PC-3 (cell line): ENCODE measurements at regions not wholly inside any gene's neighbourhood (a gene's known extent, or its start where the extent isn't known, plus 50 kb on each side); places are given as distances from the start of the nearest gene placed in this dataset.

Source experiments
- ATAC-seq: fragments of 200-7000 bp; cut with Tn5 transposase; 2 replicates; pipeline ENCODE4 v1.9.1; 2020; ENCODE audit warnings: mild to moderate bottlenecking, moderate library complexity
- BruUV-seq: library from RNA; stranded (reverse); fragments of 400-500 nt; replicated peaks from 2 replicates; lab custom pipeline; 2021; lab: Mats Ljungman, UMichigan
- CTCF ChIA-PET: fragments of 300-600 bp; sonication (Branson Sonifier 250); formaldehyde crosslinking; loops from one replicate; lab custom pipeline; 2022; ENCODE audit warnings: antibody characterized with exemption; lab: Charles Lee
- POLR2A ChIA-PET: fragments of 300-600 bp; sonication (Branson Sonifier 250); formaldehyde crosslinking; loops from one replicate; lab custom pipeline; 2022; ENCODE audit warnings: antibody characterized with exemption; ENCODE audit not compliant: unreplicated experiment; lab: Charles Lee
- DNase-seq: peaks from one replicate; pipeline ENCODE4 v3.0.0-alpha.2; 2015
- H2AFZ ChIP-seq: fragments of 300-600 bp; sonication (generic); 2 replicates; pipeline ENCODE4 v1.6.0; 2016; ENCODE audit warnings: antibody characterized with exemption, low read length
- H3F3A ChIP-seq: fragments of 300-600 bp; sonication (generic); one replicate; pipeline ENCODE4 v1.6.0; 2017; ENCODE audit warnings: antibody characterized with exemption, low read length, control low read depth, mild to moderate bottlenecking; ENCODE audit not compliant: unreplicated experiment
- H3K27ac ChIP-seq: fragments of 300-600 bp; sonication (generic); 2 replicates; pipeline ENCODE4 v1.5.1; 2016; ENCODE audit warnings: mild to moderate bottlenecking, low read length
- H3K27me3 ChIP-seq: fragments of 300-600 bp; sonication (generic); 2 replicates; pipeline ENCODE4 v1.6.1; 2016; ENCODE audit warnings: low read length, mixed read lengths
- H3K36me3 ChIP-seq: fragments of 300-600 bp; sonication (generic); 2 replicates; pipeline ENCODE4 v1.6.1; 2016; ENCODE audit warnings: low read depth, mixed run types, low read length, mixed read lengths
- H3K4me1 ChIP-seq: fragments of 300-600 bp; sonication (generic); 2 replicates; pipeline ENCODE4 v1.5.1; 2016; ENCODE audit warnings: low read length; ENCODE audit not compliant: insufficient read depth
- H3K4me2 ChIP-seq: fragments of 300-600 bp; sonication (generic); 2 replicates; pipeline ENCODE4 v1.6.0; 2016; ENCODE audit warnings: low read length
- H3K4me3 ChIP-seq: fragments of 300-600 bp; sonication (generic); 2 replicates; pipeline ENCODE4 v1.5.1; 2016; ENCODE audit warnings: mild to moderate bottlenecking, low read length, mixed read lengths
- H3K79me2 ChIP-seq: fragments of 300-600 bp; sonication (generic); 2 replicates; pipeline ENCODE4 v1.6.1; 2017; ENCODE audit warnings: low read length, mixed read lengths
- H3K9ac ChIP-seq: fragments of 300-600 bp; sonication (generic); 2 replicates; pipeline ENCODE4 v1.6.0; 2016; ENCODE audit warnings: mild to moderate bottlenecking, low read length
- H3K9me2 ChIP-seq: fragments of 300-600 bp; sonication (generic); replicated peaks from 2 replicates; pipeline ENCODE4 v1.6.1; 2016; ENCODE audit warnings: mixed run types, low read length, mixed read lengths
- H3K9me3 ChIP-seq: fragments of 300-600 bp; sonication (generic); 2 replicates; pipeline ENCODE4 v1.6.1; 2016; ENCODE audit warnings: low read length, mixed read lengths
- H4K20me1 ChIP-seq: fragments of 300-600 bp; sonication (generic); 2 replicates; pipeline ENCODE4 v1.6.1; 2016; ENCODE audit warnings: low read length, mixed read lengths
- EZH2 ChIP-seq: fragments of 300-600 bp; sonication (generic); IDR thresholded peaks from one replicate; pipeline ENCODE4 v1.6.1; 2017; ENCODE audit warnings: antibody characterized with exemption, mild to moderate bottlenecking, low read length; ENCODE audit not compliant: unreplicated experiment
- EZH2phosphoT487 ChIP-seq: fragments of 300-600 bp; sonication (generic); IDR thresholded peaks from 2 replicates; pipeline ENCODE4 v1.6.1; 2018; ENCODE audit warnings: mild to moderate bottlenecking, antibody characterized with exemption, low read length, borderline replicate concordance
- intact Hi-C: fragments of 100-400 bp; cut with micrococcal nuclease; formaldehyde crosslinking; loops from 2 replicates; pipeline ENCODE4 v1.9.0; 2023
- TF ChIP-seq, protein P1 (sequence below): fragments of 300-600 bp; sonication (generic); conservative IDR thresholded peaks from 2 replicates; pipeline ENCODE4 v1.5.1; 2017; ENCODE audit warnings: antibody characterized with exemption, low read depth, mild to moderate bottlenecking, low read length

DNA sequence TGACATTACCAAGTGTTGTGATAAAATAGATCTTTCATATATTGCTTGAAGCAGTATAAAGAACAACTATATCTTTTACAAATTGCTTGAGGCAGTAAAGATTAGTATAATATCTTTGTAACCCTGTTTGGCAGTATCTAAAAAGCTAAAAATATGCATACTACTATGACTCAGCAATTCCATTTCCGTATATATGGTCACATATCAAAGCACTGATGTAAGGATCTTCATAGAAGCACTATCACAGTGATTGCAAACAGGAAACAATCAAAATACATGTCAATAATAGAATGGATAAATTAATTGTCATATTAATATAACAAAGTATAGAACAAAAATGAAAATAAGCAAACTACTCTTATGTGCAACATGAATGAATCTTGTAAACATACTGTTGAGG lies 158.4 kb upstream of the IGF1 start:
- Histone ChIP-seq H3K9me2 (no peaks in the 10 kb centered on the region), H3K9me3 (peaks cover 8% of the 10 kb centered on the region), H3K27ac (no peak overlapping the region), H3K9ac (no peak overlapping the region), H3K27me3 (no peaks in the 10 kb centered on the region), H4K20me1 (no peaks in the 10 kb centered on the region), H3K36me3 (no peaks in the 10 kb centered on the region), H3K4me3 (no peak overlapping the region), H3K4me2 (no peak overlapping the region), H3K4me1 (no peaks in the 10 kb centered on the region), H3K79me2 (no peaks in the 10 kb centered on the region), H2AFZ (no peak overlapping the region), H3F3A (no peaks in the 10 kb centered on the region)
- CTCF ChIA-PET, result no interaction called here
- ATAC-seq (no peak), DNase-seq (no peak)
- POLR2A ChIA-PET, result no interaction called here
- BruUV-seq, result no TSS peak
- TF ChIP-seq, protein P1, sequence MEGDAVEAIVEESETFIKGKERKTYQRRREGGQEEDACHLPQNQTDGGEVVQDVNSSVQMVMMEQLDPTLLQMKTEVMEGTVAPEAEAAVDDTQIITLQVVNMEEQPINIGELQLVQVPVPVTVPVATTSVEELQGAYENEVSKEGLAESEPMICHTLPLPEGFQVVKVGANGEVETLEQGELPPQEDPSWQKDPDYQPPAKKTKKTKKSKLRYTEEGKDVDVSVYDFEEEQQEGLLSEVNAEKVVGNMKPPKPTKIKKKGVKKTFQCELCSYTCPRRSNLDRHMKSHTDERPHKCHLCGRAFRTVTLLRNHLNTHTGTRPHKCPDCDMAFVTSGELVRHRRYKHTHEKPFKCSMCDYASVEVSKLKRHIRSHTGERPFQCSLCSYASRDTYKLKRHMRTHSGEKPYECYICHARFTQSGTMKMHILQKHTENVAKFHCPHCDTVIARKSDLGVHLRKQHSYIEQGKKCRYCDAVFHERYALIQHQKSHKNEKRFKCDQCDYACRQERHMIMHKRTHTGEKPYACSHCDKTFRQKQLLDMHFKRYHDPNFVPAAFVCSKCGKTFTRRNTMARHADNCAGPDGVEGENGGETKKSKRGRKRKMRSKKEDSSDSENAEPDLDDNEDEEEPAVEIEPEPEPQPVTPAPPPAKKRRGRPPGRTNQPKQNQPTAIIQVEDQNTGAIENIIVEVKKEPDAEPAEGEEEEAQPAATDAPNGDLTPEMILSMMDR, result no peak
- no peak for TF ChIP-seq EZH2
- no peak for TF ChIP-seq EZH2phosphoT487
- intact Hi-C loops, result no loop called here

DNA sequence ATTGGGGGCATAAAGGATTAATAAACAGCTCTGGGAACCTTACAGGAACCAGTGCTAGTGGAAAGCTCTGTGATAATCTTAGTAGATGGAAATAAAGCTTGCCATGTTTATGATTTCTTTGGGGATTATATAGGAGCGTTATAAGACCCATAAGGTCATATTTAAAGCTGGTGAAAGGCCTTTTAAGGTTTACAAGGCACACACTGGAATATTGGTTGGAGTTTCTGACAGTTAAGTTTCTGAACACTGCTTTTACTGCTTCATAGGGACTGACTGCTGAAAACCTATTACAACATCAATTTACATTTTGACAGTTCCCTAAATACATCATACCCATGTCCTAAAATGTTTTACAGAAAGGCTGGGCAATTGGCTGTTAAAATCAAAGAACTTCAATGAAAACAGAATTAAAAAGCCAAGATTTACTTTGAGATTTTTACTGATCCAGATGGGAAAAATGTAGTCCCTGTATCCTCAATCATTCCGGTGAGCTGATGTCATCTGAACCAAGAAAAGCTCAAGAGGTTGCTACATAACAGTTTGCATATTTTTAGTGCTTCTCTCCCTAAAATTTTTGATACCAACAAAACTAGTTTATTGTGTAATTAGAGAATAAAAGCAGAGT lies 153.7 kb upstream of the IGF1 start:
- Histone ChIP-seq H3K9ac (no peak overlapping the region), H3K4me2 (no peak overlapping the region), H3K79me2 (no peaks in the 10 kb centered on the region), H3K27me3 (no peaks in the 10 kb centered on the region), H3K36me3 (no peaks in the 10 kb centered on the region), H2AFZ (no peak overlapping the region), H3K4me1 (no peaks in the 10 kb centered on the region), H4K20me1 (no peaks in the 10 kb centered on the region), H3K9me3 (peaks cover 22% of the 10 kb centered on the region), H3F3A (no peaks in the 10 kb centered on the region), H3K9me2 (no peaks in the 10 kb centered on the region), H3K27ac (no peak overlapping the region), H3K4me3 (no peak overlapping the region)
- DNase-seq, result no peak
- POLR2A ChIA-PET, result no interaction called here
- CTCF ChIA-PET, result no interaction called here
- TF ChIP-seq EZH2, result no peak
- no peak for TF ChIP-seq EZH2phosphoT487
- TF ChIP-seq, protein P1, result no peak
- intact Hi-C loops, result no loop called here
- ATAC-seq, result no peak
- BruUV-seq, result no TSS peak

DNA sequence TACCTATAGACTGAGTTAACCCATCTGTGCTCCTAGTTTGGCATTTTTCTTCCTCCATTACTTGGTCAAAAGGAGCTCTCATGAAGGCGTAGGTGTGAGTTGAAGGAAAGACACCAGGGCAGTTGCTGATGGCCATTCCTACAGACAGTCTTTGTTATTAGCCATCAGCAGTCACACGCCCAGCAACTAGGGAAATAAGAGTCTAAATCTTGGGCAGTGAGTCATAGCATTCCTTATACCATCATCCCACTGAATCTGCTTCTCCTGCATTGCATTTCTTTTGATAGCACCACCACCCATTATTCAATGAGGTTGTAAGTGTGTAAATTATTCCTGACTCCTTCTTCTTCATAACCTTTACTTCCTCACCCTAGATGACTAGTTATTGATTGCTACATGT lies 150.9 kb upstream of the IGF1 start:
- POLR2A ChIA-PET, result no interaction called here
- no peaks in the 10 kb centered on the region for H3K4me1 ChIP-seq
- peak; percentile 6 for DNase-seq
- no peak overlapping the region for H2AFZ ChIP-seq
- peaks cover 31% of the 10 kb centered on the region; the same call in 1 of the 2 replicates for H3K9me3 ChIP-seq
- intact Hi-C loops, result no loop called here
- no peak overlapping the region for H3K27ac ChIP-seq
- no peak for ATAC-seq
- no peaks in the 10 kb centered on the region for H3K27me3 ChIP-seq
- no peaks in the 10 kb centered on the region for H3F3A ChIP-seq
- CTCF ChIA-PET, result no interaction called here
- no peaks in the 10 kb centered on the region for H3K79me2 ChIP-seq
- H4K20me1 ChIP-seq, result no peaks in the 10 kb centered on the region
- H3K4me2 ChIP-seq, result no peak overlapping the region
- no peak overlapping the region for H3K4me3 ChIP-seq
- no peaks in the 10 kb centered on the region for H3K9me2 ChIP-seq
- no TSS peak for BruUV-seq
- no peak overlapping the region for H3K9ac ChIP-seq
- TF ChIP-seq EZH2, result no peak
- no peaks in the 10 kb centered on the region for H3K36me3 ChIP-seq
